NT2/D1 (cell line): ENCODE measurements at regions not wholly inside any gene's neighbourhood (a gene's known extent, or its start where the extent isn't known, plus 50 kb on each side); places are given as distances from the start of the nearest gene placed in this dataset.

ENCODE experiments used
- YY1 ChIP-seq: IDR thresholded peaks from 2 replicates; pipeline ENCODE4 v1.6.1; 2011; ENCODE audit not compliant: insufficient read length, insufficient read depth
- ZNF274 ChIP-seq: IDR thresholded peaks from 2 replicates; pipeline ENCODE4 v1.6.1; 2011; ENCODE audit warnings: mild to moderate bottlenecking, low read depth, low read length

DNA sequence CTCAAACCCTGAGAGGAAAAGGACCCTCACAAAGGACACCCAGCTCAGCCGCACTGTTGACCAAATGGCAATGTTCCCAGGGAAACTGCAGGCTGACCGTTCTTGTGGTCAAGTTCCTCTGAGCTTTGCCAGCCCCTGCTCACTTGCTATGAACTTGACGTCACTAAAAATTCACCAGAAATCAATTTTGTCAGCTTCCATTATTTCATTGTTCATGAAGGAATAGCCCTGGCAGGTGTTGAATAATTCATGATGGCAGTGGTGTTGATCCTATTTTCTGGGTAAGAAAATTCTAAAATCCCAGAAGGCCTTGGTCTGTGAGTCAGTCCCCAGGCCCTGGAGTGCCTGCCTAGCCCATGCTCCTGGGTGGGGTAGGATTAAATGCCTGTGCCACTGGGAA is 318.9 kb downstream of the ZNF326 start:
- TF ChIP-seq ZNF274 (no peak), YY1 (no peak)
